ENCODE measurements at regions not wholly inside any gene's neighbourhood (a gene's known extent, or its start where the extent isn't known, plus 50 kb on each side); places are given as distances from the start of the nearest gene placed in this dataset.
A peak's percentile ranks its signal among the peaks of the same experiment; 100 is the strongest.
"Not testable (repeated sequence)": the region's sequence is repeated elsewhere in the genome, so short reads cannot be mapped to it uniquely, and the experiment has no call there.

DNA sequence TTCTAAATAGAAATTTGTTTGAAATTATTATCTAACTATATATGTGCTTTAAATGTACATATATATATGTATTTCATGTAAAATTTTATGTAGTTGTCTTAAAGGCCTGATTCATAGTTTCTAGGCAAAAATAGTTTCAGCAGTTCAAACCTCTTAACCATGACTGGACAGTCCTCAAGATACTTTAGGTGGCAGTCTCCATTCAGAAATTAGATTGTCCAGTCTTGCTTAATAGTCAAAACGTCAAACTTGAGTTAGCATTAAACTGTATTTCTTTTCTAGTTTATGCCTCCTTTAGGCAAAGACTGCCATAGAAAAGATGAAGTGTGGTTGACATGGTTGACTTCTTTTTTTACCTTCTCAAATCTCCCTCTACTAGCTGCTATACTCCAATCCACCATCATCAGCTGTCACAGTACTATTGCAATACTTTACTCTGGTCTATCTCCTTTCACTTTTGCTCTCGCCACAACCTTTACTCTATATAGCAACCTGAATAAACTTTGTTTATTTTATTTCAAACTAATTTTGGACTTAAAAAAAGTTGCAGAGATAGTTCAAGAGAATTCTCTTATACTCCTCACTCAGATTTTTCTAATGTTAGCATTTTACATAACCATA, 395.6 kb upstream of the DIPK2B start:
- DNase-seq (ENCODE audit: low read depth in 3 of 3): no peak

DNA sequence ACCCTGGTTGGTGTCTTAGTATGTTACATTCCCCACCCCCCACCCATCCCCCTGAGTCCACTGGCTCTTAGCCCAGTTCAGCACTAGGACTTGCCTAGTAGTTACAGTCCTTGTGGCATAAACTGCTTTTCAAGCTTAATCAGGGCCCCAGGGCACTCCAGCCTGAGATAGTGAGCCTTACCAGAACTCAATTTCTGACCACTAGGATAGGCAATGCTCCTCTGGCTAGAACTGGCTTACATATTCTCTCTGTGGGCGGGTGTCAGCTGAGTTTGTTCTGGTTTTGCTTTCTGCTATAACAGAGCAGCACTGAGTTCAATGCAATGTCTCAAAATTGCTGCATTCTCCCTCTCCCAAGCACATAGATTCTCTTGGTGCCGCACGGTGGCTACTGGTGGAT, 391.4 kb upstream of the DIPK2B start:
- DNase-seq (ENCODE audit: low read depth in 3 of 3): no peak

DNA sequence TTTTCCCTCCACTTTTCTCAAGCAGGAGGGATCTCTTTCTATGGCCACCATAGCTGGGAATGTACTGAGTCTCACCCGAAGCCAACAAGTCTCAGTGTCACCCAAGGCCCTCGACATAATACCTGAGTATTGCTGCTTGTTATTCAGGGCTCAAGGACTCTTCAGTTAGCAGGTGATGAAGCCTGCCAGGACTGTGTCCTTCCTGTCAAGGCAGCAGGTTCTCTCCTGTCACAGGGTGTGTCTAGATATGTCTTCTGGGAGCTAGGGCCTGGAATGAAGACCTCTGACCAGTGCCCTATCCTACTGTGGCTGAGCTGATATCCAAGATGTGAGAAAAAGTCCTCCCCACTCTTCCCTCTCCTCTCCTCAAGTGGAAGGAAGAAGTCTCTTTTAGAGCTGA, 391.0 kb upstream of the DIPK2B start:
- no peak for DNase-seq (ENCODE audit: low read depth in 3 of 3)

DNA sequence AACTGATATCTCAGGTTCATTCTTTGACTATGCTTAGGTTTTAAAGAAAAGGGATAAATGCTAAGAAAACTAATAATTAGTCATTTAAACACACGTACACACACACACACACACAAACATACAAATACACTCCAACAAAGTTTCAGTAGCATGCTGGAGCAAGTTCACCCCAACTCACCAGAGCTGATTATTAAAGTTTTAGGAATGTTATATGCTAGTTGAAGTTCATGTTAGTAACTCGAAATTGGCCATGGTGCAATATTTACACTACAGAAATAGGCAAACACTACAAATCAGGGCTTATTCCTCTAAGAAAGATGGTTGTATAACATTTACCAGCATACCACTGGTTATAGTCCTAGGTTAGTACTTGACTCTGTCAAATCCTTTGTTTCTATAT, 384.0 kb upstream of the DIPK2B start:
- DNase-seq (ENCODE audit: low read depth in 3 of 3): no peak

DNA sequence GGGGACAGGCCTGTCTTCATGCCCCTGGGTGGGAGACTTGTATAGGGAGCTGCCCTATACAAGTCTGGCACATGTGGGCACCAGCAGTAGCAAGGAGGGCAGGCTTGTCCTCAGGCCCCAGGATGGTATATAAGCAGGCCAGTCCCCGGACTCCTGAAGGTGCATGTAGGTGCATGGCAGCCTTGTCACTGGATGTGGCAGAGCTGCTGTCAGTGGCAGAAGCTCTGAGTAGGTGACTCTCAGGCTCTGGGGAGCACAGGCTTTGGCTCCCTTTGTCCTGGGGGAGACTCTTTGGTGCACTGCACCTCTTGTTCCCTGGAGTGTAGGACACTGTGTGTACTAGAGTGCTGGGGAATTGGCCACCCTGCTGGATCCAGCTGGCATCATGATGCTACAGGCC, 376.7 kb upstream of the DIPK2B start:
- no peak for DNase-seq (ENCODE audit: low read depth in 3 of 3)

DNA sequence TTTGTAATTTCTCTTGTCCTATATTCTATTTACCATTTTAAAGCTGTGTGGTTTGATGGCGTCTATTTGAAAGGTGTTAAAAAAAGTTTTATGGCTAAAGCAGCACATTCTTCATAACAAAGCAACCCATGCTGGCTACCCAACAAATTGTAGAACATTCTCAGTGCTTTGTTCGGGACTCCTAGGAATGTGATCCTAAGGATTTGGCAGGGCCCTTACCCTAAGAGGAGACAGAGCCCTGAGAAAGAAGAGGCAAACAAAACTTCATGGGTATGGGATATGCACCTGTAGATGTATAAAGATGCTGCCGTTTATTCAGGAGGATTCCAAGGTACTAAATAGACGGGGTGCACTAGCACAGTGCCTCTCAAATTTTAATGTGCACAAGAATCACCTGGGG, 370.8 kb upstream of the DIPK2B start:
- DNase-seq (ENCODE audit: low read depth in 3 of 3): no peak

DNA sequence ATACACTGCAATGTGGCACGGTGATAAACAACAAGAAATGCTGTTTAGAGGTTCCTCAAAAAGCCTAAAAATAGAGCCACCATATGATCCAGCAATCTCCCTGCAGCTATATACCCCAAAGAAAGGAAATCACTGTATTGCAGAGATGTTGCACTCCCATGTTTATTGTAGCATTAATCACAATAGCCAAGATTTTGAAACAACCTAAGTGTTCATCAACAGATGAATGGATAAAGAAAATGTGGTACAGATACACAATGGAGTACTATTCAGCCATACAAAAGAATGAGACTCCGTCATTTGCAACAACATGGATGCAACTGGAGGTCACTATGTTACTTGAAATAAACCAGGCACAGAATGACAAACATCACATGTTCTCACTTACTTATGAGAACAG, 365.8 kb upstream of the DIPK2B start:
- DNase-seq (ENCODE audit: low read depth in 3 of 3): no peak

DNA sequence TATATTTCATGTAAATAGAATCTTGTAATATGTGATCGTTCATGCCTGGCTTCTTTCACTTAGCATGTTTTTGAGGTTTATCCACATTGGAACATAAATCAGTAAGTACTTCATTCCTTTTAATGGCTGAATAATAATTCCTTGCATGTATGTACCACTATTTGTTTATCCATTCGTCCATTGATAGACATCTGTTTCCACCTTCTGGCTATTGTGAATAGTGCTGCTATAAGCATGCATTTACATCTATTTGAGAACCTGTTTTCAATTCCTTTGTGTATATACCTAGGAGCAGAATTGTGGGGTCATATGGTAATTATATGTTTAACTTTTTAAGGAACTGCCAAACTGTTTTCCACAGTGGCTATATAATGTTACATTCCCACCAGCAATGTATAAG, 356.7 kb upstream of the DIPK2B start:
- DNase-seq (ENCODE audit: low read depth in 3 of 3): no peak

DNA sequence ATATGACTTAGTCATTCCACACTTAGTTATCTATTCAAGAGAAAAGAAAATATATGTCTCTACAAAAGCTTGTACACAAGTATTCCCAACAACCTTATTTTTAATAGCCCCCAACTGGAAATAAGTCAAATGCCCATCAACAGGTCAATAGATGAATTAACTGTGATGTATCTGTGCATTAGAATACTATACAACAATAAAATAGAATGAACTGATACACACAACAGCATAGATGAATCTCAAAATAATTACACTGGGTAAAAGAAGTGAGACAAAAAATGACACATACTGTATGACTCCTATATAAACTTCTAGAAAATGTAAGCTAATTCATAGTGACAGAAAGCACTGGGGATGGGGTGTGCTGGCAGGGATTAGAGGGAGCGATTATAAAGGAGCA, 354.1 kb upstream of the DIPK2B start:
- DNase-seq (ENCODE audit: low read depth in 3 of 3): no peak

DNA sequence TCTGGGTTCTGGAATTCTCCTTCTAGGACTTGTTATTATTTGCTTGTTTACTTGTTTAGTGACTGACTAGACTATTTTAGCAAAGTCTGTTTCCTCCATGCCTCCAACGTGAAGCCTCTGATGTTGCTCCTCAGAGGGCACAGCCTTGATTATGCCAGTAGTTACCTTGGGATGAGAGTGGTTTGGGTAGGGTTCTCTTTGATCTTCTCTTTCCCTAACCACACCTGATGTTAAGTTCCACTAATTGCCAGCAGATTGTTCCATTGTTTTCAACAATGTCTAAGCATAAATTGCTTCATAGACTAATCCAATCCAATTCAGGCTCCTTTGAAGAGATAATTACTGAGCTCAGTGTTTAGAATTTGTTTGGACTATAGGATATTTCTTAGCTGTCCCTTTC, 352.7 kb upstream of the DIPK2B start:
- no peak for DNase-seq (ENCODE audit: low read depth in 3 of 3)

DNA sequence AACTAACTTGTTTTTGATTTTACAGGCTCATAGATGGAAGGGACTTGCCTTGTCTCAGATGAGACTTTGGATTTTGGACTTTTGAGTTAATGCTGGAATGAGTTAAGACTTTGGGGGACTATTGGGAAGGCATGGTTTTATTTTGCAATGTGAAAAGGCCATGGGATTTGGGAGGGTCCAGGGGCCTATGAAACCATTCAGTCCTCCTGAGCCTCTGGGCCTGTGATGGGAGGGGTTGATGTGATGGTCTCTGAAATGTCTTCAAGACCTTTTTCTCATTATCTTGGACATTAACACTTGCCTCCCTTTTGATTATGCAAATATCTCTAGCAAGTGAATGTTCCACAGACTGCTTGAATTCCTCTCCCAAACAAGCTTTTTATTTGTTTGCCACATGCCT, 346.0 kb upstream of the DIPK2B start:
- DNase-seq (ENCODE audit: low read depth in 3 of 3): not testable (repeated sequence)

DNA sequence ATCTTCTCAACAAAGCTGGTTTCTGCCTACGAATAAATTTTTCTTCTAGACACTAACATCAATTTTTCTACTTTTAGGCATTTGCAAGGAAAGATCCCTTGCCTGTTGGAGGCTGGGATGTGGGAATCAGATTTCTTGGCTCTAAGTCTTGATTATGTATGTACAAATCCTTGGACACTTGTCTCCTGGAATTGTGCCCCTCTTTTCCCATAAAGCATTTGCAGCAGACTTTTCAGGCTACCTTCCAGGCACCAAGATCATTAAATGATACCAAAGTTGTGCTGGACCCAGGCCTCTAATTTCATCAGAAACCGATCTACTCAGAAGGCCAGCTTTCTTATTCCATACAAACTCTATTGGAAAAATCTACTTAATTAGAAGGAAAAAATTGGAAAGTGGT, 339.5 kb upstream of the DIPK2B start:
- DNase-seq (ENCODE audit: low read depth in 3 of 3): no peak

DNA sequence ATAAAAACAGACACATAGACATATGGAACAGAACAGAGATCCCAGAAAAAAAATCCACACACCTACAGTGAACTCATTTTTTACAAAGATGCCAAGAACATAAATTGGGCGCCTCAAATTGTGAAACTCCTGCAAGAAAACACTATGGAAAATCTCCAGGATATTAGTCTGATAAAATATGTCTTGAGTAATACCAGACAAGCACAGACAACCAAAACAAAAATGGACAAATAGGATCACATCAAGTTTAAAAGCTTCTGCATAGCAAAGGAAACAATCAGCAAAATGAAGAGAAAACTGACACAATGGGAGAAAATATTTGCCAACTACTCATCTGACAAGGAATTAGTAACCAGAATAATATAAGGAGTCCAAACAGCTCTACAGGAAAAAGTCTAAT, 337.3 kb upstream of the DIPK2B start:
- no peak for DNase-seq (ENCODE audit: low read depth in 3 of 3)

DNA sequence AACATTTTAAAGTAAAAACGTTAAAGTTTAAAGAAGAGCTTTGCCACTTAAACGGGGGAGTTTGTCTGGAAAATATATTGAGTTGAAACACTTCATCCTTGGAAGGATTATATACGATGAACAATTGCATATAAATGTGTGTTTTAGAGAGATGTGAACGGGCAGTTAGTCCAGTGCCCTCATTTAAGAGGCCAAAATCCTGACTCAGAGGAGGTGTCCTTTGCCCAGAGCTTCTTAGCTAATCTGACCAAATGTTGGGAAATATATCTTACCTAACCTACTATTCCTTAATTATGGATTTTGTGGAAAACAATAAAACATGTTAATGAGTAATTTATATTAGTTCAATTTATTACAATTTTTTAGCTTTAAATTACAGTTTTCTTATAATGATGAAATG, 327.2 kb upstream of the DIPK2B start:
- DNase-seq (ENCODE audit: low read depth in 3 of 3): no peak

DNA sequence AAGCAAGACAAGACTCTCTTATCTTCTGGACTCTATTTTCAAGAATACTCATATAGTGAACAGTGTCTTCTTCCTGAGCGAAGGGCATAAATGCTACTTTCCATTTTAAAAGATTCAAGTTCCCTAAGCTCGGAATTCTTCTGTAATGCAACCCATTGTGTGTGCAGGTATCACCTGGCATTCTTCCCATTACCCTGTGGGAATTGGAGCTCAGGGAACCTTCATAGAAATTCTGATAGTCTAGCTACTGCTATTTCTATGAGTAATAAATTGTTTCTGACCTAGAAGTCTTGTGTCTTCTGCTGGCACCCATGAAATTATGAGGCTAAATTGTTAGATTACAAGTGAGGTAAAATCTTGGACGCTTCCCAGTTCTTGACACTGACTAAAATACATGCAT, 324.1 kb upstream of the DIPK2B start:
- no peak for DNase-seq (ENCODE audit: low read depth in 3 of 3)

DNA sequence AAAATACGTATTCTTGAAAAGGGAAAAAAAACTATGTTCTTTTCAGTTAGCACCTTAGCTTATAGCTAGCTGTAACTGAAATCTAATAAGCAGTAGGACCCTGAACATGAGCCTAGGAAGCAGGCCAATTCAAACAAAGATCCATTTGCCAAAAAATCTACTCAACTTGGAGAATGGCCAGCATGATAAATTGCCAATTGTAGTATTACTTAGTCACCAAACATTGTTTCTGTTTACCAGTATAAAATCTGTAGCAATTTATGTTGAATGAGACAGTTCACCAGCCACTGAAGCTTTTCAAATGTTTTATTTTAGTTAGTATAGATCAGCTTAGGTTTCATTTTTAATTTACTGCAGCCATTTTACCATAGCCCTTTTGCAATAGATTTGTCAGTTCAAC, 323.6 kb upstream of the DIPK2B start:
- no peak for DNase-seq (ENCODE audit: low read depth in 3 of 3)

DNA sequence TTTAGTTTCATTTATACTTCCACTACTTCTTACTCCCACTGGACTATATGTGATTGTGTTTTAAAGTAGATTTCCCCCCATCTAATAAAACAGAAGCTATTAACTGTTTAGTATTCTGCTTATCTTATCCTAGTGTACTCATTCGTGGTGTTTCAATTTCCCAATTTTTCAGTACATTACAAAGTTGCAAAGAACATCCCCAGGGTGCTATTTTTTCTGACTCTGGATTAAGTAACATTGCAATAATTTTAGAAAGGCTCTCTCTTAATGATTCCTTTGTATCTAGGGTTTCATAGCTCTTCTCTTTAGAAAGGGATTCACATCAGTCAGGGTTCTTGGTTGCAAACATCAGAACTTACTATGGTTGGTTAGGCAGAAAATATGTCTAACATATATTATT, 317.9 kb upstream of the DIPK2B start:
- no peak for DNase-seq (ENCODE audit: low read depth in 3 of 3)

DNA sequence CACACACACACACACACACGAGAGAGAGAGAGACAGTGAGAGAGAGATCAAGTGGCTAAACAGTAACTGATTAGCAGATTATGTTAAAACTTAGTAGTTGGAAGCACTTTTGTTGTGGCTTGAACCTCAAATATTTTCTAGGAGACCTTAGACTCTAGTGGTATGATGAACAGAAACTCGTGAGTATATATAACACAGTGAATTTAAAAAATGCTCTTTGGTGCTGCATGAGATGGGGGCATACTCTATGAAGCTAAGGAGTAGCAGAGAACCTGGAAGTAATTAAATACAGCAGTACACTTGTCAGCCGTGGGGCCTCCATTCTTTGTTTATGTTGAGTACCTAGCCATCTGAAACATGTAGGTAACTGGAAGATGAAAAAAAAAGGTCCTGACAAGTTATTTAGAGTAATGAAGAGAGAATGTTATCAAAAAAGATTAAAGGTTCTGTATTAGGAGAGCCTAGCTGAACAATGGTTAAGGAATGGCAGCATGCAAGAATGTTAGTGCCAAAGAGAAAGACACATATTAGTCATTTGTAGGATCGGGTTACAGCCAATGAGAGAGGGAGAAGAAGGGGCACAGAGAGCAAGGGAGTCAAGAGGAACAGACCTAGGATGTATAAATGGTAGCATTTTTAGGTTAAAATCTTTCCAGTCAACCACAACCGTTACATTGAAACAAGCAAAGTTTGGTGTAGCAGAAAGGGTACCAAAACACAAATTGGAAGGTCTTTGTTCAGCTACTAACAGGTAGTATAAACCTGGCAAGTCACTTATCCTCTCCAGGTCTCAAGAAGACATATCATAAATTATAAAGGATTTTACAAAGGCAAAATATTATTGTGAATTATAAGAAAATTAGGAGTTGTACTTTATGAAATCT, 316.7 kb upstream of the DIPK2B start:
- no peak for DNase-seq (ENCODE audit: low read depth in 3 of 3)

DNA sequence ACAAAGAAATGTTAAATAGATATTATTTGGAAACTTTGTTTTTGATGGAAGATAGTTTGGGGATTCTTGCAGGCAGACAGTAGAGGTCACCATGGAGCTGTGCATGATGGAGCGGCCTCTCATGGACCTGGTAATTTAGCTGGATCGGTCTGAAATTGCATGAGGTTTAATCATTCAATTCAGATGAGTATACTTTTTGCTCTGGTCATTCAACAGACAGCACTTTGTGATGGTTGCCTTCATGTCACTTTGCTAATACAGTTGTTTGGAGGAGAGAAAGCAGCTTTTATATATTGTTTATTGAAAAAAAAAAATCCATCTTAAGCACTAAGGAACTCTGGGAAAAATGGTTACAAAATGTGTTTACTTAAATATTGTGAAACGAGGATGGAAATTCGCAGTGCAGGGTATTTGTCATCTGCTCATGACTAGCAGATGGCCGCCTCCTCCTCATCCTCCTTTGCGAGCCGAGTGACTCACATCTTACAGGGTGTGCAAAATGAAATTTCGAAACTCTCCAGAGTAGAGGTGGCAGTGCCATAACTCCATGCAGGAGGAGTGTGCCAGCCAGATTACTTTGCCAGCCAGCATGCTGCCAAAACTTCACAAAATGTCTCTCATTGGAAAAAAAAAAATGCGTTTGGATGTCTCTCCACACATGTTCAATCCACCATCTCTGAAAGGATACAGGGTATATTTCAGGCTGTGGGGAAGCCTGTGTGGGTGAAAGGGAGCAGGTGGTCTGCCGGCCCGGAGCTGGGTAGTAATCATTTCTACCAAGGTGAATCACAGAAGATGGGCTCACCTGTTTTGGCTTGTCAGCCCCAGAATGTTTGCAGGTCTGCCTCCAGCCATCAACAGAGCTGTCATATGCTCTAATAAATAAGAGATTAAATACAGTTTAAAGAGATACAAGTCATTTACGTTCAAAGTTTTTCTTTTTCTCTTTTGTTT, 314.9 kb upstream of the DIPK2B start:
- peak in 2 of 3 experiments; percentile 3 to 25 for DNase-seq (ENCODE audit: low read depth in 3 of 3)

DNA sequence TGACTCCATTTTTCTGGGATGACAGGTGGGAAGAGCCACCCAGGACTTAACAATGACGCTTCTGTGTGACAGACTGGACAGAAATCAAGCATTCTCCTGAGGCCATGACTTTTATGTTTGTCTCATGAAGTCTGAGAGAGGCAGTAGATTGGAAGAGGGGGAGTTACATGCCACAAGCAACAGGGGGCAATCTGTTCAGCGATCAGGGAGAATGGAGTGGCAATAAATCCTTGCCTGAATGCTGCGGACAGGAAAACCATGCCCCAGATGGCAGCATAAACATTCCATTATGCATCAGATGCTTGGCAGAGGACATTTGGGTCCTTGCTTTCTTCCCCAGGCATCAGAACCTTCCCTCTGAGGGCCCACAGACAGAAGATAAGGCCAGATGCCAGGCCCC, 312.4 kb upstream of the DIPK2B start:
- no peak for DNase-seq (ENCODE audit: low read depth in 3 of 3)

DNA sequence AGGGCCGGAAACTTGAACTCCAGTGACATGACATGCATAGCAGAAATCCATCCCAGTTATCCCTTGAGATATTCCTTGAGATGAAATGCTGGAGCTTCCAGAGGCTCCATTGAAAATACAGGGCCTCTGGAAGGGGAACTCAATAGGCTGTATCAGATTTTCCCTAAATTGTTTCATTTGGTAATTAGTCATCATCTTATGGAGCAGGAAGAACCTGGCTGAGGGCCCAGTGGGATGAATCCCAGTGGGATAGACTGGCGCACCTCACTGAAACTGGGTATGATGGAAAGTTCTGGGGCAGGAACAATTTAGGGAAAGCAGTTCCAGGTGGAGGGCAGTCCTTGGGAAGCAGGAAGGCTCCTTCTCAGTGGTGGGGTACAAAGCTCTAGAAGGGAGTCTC, 307.8 kb upstream of the DIPK2B start:
- DNase-seq (ENCODE audit: low read depth in 3 of 3): no peak

DNA sequence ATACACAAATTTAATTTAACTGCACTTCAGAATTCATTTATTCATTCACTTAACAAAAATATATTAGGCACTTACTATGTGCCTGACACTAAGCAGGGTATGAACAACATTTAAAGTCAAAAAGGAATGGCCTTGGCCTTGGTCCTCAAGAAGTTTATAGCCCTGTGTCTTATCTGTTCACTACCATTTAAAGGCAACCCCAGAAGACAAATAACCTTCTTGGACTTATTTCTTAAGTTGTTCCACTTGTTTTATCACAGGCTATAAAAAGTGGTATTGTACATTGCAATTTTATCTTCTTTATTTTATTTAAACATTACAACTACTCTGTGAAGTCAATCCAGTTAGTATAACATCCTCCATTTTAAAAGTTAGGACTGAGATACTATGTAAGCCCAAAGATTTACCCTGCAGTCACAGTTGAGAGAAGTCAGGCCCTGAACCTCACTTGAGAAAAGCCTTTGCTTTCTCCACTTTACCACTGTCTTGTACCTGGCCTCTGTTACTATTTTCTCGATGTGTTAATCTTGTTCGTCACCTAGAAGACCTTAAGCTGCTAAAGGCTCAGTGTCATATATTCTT, 305.6 kb upstream of the DIPK2B start:
- DNase-seq (ENCODE audit: low read depth in 3 of 3): no peak
